GM12872 (cell line): ENCODE measurements at regions not wholly inside any gene's neighbourhood (a gene's known extent, or its start where the extent isn't known, plus 50 kb on each side); places are given as distances from the start of the nearest gene placed in this dataset.

Experiments used
- TF ChIP-seq, protein P1 (sequence below): IDR thresholded peaks from 3 replicates; pipeline ENCODE4 v1.5.1; 2011; ENCODE audit warnings: low read depth, mild to moderate bottlenecking, low read length, moderate library complexity; ENCODE audit not compliant: insufficient read depth

DNA sequence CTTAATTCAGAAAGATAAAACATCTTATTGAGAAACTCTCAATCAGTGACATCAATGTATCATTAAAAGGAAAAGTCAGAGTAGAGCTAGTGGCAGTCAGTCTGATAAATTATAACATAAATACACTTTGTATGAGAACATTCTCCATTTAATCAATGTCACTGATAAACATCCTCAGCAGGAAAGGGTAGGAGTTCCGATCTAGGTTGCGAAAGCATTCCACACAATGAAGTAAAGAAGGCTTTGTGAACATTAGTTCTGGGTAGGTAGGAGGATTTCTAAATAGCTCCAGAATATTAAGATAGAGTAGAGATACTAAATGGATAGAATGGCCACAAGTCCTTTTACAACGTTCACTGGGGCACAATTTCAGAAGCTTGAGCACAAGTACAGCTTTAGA lies 179.7 kb upstream of the MALRD1 start:
- TF ChIP-seq, protein P1, sequence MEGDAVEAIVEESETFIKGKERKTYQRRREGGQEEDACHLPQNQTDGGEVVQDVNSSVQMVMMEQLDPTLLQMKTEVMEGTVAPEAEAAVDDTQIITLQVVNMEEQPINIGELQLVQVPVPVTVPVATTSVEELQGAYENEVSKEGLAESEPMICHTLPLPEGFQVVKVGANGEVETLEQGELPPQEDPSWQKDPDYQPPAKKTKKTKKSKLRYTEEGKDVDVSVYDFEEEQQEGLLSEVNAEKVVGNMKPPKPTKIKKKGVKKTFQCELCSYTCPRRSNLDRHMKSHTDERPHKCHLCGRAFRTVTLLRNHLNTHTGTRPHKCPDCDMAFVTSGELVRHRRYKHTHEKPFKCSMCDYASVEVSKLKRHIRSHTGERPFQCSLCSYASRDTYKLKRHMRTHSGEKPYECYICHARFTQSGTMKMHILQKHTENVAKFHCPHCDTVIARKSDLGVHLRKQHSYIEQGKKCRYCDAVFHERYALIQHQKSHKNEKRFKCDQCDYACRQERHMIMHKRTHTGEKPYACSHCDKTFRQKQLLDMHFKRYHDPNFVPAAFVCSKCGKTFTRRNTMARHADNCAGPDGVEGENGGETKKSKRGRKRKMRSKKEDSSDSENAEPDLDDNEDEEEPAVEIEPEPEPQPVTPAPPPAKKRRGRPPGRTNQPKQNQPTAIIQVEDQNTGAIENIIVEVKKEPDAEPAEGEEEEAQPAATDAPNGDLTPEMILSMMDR, result no peak

DNA sequence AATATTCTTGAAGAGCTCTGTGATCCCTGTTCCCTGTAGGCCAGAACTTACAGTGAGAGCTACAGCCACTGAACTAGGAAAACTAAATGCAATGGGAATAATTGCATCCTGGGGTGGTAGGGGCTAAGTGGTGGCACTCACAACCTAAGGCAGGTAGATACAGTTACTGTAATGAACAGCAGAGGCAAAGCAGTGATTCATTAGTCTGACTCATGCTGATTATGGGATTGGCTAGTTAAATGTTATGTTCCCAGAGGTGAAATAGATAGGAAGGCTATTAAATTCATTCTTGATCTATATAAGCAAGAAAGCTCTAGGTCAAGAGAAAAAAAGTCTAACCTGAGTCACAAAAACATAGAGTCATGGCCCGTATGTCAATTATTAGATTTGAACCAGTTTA lies 173.1 kb upstream of the MALRD1 start:
- TF ChIP-seq, protein P1, result no peak

DNA sequence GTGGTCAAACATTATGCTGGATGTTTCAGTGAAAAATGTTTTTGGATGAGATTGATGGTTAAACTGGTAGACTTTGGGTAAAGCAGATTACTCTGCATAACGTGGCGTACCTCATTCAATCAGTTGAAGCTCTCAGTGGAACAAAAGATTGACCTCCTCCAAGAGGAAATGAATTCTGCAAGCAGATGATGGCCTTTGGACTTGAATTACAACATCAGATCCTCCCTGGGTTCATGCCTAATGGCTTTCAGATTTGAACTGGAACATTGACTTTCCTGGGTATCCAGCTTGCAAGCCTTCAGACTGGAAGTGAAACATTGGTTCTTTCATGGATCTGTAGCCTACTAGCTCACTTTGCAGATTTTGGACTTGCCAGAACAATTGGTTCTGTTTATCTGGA lies 169.3 kb upstream of the MALRD1 start:
- TF ChIP-seq, protein P1, result no peak

DNA sequence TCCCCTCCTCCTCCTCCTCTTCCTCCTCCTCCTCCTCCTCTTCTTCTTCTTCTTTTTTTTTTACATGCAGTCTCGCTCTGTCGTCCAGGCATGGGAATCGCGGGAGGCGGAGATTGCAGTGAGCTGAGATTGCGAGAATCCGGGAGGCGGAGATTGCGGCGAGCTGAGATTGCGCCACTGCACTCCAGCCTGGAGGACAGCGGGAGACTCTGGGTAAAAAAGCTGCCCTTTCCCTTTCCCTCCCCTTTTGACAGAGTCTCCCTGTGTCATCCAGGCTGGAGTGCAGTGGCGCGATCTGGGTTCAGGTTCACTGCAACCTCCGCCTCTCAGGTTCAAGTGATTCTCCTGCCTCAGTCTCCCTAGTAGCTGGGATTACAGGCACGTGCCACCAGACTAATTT lies 168.1 kb upstream of the MALRD1 start:
- TF ChIP-seq, protein P1, result no peak

DNA sequence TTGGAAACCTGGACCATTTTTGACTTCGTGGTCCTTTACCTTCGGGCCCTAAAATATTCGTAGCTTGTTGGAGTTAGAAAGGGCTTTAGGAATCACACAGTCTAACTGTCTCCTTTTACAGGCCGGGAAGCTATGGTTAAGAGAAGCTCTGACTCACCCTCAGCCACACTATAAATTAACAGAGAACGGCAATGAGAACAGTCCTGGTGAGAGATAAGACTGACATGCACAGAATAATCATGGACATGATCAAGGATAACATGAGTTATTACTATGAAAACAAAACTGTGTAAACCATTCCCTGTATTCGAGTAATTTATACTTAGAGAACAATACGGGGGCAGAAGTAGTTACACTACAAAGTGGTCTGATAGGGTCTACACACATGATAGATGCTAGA lies 162.5 kb upstream of the MALRD1 start:
- TF ChIP-seq, protein P1, result no peak

DNA sequence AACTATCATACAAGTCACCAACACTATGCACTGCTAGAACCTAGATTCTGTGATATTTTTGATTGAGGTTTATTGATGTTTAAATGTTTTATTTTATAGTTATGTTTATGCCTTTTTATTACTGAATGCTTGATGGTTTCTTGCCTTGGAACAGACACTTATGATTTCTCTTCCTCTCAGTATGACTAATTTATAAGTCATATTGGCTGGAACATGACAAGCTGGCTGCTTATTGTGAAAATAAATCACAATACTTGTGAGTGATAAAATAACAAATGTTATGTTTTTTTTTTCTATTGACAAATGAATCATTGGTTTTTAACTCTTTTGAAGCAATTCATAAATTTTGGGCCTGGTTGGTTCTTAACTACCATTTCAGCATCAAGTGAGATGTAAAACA lies 142.0 kb upstream of the MALRD1 start:
- TF ChIP-seq, protein P1, result no peak

DNA sequence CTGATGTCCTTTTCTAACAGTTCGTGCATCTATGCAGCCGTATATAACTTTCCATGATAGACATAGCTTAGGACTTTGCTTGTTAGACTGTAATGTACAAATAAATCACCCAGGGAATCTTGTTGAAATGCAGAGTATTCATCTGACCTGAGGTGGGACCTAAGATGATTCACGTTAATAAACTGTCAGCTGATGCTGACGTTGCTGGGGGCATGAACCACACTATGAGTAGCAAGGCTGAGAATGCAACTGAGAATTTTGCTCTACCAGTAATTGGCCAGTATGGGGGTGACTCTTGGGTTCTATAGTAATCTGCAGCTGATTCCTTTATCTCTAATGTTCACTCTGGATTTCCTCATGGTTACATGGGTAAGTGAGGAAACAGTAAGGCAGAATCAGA lies 130.1 kb upstream of the MALRD1 start:
- TF ChIP-seq, protein P1, result no peak

DNA sequence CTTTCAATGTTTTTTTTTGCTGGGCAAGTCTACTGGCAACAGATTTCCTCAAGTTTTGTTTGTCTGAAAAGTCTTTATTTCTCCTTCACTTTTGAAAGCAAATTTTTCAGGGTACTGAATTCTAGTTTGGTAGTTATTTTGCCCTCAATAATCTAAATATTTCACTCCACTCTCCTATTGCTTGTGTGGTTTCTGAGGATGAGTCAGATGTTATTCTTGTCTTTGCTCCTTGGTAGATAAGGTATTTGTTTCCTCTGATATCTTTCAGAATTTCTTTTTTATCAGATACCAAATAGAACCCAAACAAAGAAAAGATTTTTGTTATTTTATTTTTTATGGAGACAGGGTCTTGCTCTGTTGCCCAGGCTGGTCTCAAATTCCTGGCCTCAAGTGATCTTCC lies 99.2 kb upstream of the MALRD1 start:
- TF ChIP-seq, protein P1, result no peak
